Parathyroid adenoma (tissue), 2 donors: ENCODE measurements at regions not wholly inside any gene's neighbourhood (a gene's known extent, or its start where the extent isn't known, plus 50 kb on each side); places are given as distances from the start of the nearest gene placed in this dataset.

ENCODE experiments used
- H2AFZ ChIP-seq: fragments of 300-600 bp; sonication (generic); one replicate; pipeline ENCODE4 v1.7.0; 2017; ENCODE audit warnings: antibody characterized with exemption, mild to moderate bottlenecking
- H3K27ac ChIP-seq: fragments of 300-600 bp; sonication (generic); one replicate; pipeline ENCODE4 v1.7.0; 2017
- H3K27me3 ChIP-seq: fragments of 300-600 bp; sonication (generic); one replicate; pipeline ENCODE4 v1.7.0; 2017; ENCODE audit warnings: low read length; ENCODE audit not compliant: control insufficient read depth, insufficient read depth
- H3K36me3 ChIP-seq: fragments of 300-600 bp; sonication (generic); one replicate; pipeline ENCODE4 v1.7.0; 2017; ENCODE audit warnings: low read length; ENCODE audit not compliant: control insufficient read depth, insufficient read depth
- H3K4me1 ChIP-seq: fragments of 300-600 bp; sonication (generic); one replicate; pipeline ENCODE4 v1.7.0; 2017; ENCODE audit warnings: control low read depth
- H3K4me2 ChIP-seq: fragments of 300-600 bp; sonication (generic); one replicate; pipeline ENCODE4 v1.7.0; 2017; ENCODE audit warnings: low read length
- H3K4me3 ChIP-seq: fragments of 300-600 bp; sonication (generic); one replicate; pipeline ENCODE4 v1.7.0; 2017; ENCODE audit warnings: low read depth, low read length
- H3K79me2 ChIP-seq: fragments of 300-600 bp; sonication (generic); one replicate; pipeline ENCODE4 v1.7.0; 2017; ENCODE audit warnings: control low read depth
- H3K9ac ChIP-seq: fragments of 300-600 bp; sonication (generic); one replicate; pipeline ENCODE4 v1.7.0; 2017; ENCODE audit warnings: mild to moderate bottlenecking
- H3K9me3 ChIP-seq: fragments of 300-600 bp; sonication (generic); one replicate; pipeline ENCODE4 v1.7.0; 2017; ENCODE audit warnings: low read length; ENCODE audit not compliant: control insufficient read depth
- CTCF ChIP-seq: fragments of 300-600 bp; sonication (generic); IDR thresholded peaks from one replicate; pipeline ENCODE4 v1.7.0; 2017; ENCODE audit warnings: antibody characterized with exemption, mild to moderate bottlenecking
- donor health status: primary hyperparathyroidism.

- no peaks in the 10 kb centered on the region for H3K4me1 ChIP-seq
- H3K27ac ChIP-seq, result no peak overlapping the region
- no peak overlapping the region for H3K4me2 ChIP-seq
- H3K27me3 ChIP-seq, result no peaks in the 10 kb centered on the region
- no peak overlapping the region for H3K9ac ChIP-seq
- H3K36me3 ChIP-seq, result no peaks in the 10 kb centered on the region
- no peak overlapping the region for H3K4me3 ChIP-seq
- no peaks in the 10 kb centered on the region for H3K9me3 ChIP-seq
- H2AFZ ChIP-seq, result no peak overlapping the region
- H3K79me2 ChIP-seq, result no peaks in the 10 kb centered on the region
- no peak for TF ChIP-seq CTCF
These were observed 613.7 kb downstream of the TMEM114 start for GRCh38 chr16:7976563-7976962.

- H3K4me3 ChIP-seq, result no peak overlapping the region
- no peak for TF ChIP-seq CTCF
- no peaks in the 10 kb centered on the region for H3K4me1 ChIP-seq
- no peak overlapping the region for H3K9ac ChIP-seq
- H3K27ac ChIP-seq, result no peak overlapping the region
- no peak overlapping the region for H3K4me2 ChIP-seq
- no peaks in the 10 kb centered on the region for H3K36me3 ChIP-seq
- H3K27me3 ChIP-seq, result no peaks in the 10 kb centered on the region
- H3K79me2 ChIP-seq, result no peaks in the 10 kb centered on the region
- H3K9me3 ChIP-seq, result no peaks in the 10 kb centered on the region
- no peak overlapping the region for H2AFZ ChIP-seq
These were observed 614.2 kb downstream of the TMEM114 start for GRCh38 chr16:7976125-7976524.

DNA sequence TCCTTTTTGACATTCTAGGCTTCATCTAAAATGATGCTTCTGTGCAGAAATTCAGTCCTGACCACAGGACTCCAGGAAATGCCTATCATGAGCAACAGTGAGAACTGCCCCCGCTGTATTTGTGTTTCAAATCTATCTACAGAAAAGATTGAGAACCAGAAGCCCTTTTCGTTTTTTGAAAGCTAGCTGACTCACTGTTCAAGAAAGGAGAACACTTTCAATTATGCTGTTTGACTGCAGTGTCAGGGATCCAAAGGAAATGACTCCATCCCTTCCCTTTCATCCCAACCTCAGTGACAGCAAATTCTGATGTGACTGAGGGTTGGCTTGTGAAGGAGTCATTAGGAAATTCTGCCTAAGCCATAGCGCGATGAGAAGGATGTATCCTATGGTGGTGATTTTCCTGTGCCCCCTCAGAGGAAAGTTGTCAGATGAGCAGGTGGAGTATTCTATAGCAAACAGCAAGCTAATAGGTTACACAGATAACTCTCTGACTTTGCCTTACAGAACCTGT lies 622.3 kb downstream of the TMEM114 start:
- H3K27ac ChIP-seq, result no peak overlapping the region
- H3K36me3 ChIP-seq, result no peaks in the 10 kb centered on the region
- no peaks in the 10 kb centered on the region for H3K4me1 ChIP-seq
- H2AFZ ChIP-seq, result no peak overlapping the region
- no peaks in the 10 kb centered on the region for H3K79me2 ChIP-seq
- no peak for TF ChIP-seq CTCF
- H3K4me3 ChIP-seq, result no peak overlapping the region
- no peak overlapping the region for H3K9ac ChIP-seq
- H3K9me3 ChIP-seq, result no peaks in the 10 kb centered on the region
- no peaks in the 10 kb centered on the region for H3K27me3 ChIP-seq
- H3K4me2 ChIP-seq, result no peak overlapping the region

DNA sequence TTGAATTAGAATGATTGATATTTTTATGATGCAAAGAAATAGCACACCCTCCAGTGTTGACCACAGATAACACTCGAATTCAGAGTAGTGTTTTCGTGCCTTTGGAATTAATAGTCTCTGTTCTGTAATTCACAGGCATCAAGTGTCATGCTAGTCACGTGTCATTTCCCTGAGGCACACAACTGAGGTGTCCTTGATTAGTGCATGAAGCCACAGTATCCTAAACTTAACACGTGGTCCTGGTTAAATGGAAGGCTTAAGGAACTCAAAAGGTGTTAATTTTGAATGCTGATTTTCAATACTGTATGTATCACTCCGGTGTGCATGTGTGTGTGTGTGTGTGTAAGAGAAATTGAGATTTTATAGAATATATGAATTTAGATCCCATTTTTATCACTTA lies 625.6 kb downstream of the TMEM114 start:
- Histone ChIP-seq H3K4me2 (no peak overlapping the region), H3K9me3 (no peaks in the 10 kb centered on the region), H3K9ac (no peak overlapping the region), H3K27ac (no peak overlapping the region), H2AFZ (no peak overlapping the region), H3K79me2 (no peaks in the 10 kb centered on the region), H3K36me3 (no peaks in the 10 kb centered on the region), H3K27me3 (no peaks in the 10 kb centered on the region), H3K4me3 (no peak overlapping the region), H3K4me1 (no peaks in the 10 kb centered on the region)
- no peak for TF ChIP-seq CTCF

GRCh38 chr16:7964167-7964566 lies 626.1 kb downstream of the TMEM114 start:
- no peak overlapping the region for H3K4me3 ChIP-seq
- no peaks in the 10 kb centered on the region for H3K9me3 ChIP-seq
- H3K4me1 ChIP-seq, result no peaks in the 10 kb centered on the region
- H3K79me2 ChIP-seq, result no peaks in the 10 kb centered on the region
- no peak overlapping the region for H3K9ac ChIP-seq
- TF ChIP-seq CTCF, result no peak
- H3K4me2 ChIP-seq, result no peak overlapping the region
- H3K27me3 ChIP-seq, result peaks cover 2% of the 10 kb centered on the region
- H2AFZ ChIP-seq, result no peak overlapping the region
- H3K36me3 ChIP-seq, result no peaks in the 10 kb centered on the region
- no peak overlapping the region for H3K27ac ChIP-seq
